Tibial artery (tissue), 4 donors: ENCODE measurements at regions not wholly inside any gene's neighbourhood (a gene's known extent, or its start where the extent isn't known, plus 50 kb on each side); places are given as distances from the start of the nearest gene placed in this dataset.

Experiments used
- DNase-seq, 2 donors: peaks; one replicate each; pipeline ENCODE4 v3.0.0-alpha.2; 2019
- H3K27ac ChIP-seq, 2 donors: fragments of 200-600 bp; sonication (generic) in 1 of 2; 1 replicate in 1 of 2; 2 replicates in 1 of 2; pipeline ENCODE4 v1.5.1; 2018 to 2019; ENCODE audit warnings: mild to moderate bottlenecking in 1 of 2
- H3K27me3 ChIP-seq, 2 donors: fragments of 200-600 bp; sonication (generic) in 1 of 2; one replicate each; pipeline versions ENCODE4 v1.5.1 to v1.6.0; 2016 to 2019
- H3K36me3 ChIP-seq, 3 donors: fragments of 200-600 bp; sonication (generic) in 2 of 3; one replicate each; pipeline ENCODE4 v1.5.1; 2016 to 2019; ENCODE audit warnings: mild to moderate bottlenecking in 2 of 3
- H3K4me1 ChIP-seq, 4 donors: fragments of 200-600 bp; sonication (generic) in 2 of 4; 1 replicate in 3 of 4; 2 replicates in 1 of 4; pipeline ENCODE4 v1.5.1; 2016 to 2019
- H3K4me3 ChIP-seq, 2 donors: fragments of 200-600 bp; sonication (generic) in 1 of 2; 1 replicate in 1 of 2; 2 replicates in 1 of 2; pipeline ENCODE4 v1.5.1; 2018 to 2019; ENCODE audit warnings: mild to moderate bottlenecking in 2 of 2
- H3K9me3 ChIP-seq, 3 donors: fragments of 200-600 bp; sonication (generic) in 1 of 3; one replicate each; pipeline ENCODE4 v1.5.1; 2016 to 2019
- intact Hi-C: fragments of 100-400 bp; cut with DNase I; formaldehyde crosslinking; loops from one replicate; pipeline ENCODE4 v1.15.0; 2023; ENCODE audit warnings: low total_unique reads
- TF ChIP-seq, protein P1 (sequence below), 2 experiments: fragments of 200-600 bp in 1 of 2; fragments of 450-650 bp in 1 of 2; IDR thresholded peaks; one replicate each; pipeline ENCODE4 v1.5.1; 2017 to 2019; ENCODE audit warnings: antibody characterized with exemption in 2 of 2, mild to moderate bottlenecking in 1 of 2, moderate library complexity in 1 of 2

DNA sequence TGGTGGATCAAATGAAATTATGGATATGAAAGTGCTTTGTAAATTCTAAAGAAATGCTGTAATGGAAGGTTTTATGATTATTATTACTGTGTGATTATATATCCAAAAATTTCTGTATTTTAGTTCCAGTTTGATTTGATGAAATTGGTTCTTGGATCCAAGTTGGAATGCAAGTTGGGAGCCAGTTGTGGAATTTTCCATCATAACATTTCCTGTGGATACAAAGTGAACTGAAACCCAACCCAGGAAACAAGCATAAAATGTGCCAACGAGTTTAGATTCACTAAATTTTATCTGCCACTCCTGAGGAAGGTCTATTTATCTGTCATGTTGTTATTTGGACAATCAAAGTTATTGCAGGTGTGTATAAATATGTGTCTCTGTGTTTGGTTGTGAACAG is 131.4 kb upstream of the MDFIC start:
- peaks cover 0 to 18% (median 2%) of the 10 kb centered on the region in 4 donors for H3K4me1 ChIP-seq
- DNase-seq, result no peak
- no peak overlapping the region for H3K27ac ChIP-seq
- H3K9me3 ChIP-seq, result no peaks in the 10 kb centered on the region
- TF ChIP-seq, protein P1, sequence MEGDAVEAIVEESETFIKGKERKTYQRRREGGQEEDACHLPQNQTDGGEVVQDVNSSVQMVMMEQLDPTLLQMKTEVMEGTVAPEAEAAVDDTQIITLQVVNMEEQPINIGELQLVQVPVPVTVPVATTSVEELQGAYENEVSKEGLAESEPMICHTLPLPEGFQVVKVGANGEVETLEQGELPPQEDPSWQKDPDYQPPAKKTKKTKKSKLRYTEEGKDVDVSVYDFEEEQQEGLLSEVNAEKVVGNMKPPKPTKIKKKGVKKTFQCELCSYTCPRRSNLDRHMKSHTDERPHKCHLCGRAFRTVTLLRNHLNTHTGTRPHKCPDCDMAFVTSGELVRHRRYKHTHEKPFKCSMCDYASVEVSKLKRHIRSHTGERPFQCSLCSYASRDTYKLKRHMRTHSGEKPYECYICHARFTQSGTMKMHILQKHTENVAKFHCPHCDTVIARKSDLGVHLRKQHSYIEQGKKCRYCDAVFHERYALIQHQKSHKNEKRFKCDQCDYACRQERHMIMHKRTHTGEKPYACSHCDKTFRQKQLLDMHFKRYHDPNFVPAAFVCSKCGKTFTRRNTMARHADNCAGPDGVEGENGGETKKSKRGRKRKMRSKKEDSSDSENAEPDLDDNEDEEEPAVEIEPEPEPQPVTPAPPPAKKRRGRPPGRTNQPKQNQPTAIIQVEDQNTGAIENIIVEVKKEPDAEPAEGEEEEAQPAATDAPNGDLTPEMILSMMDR (IDR thresholded peaks at IDR 0.05), result no peak
- no peaks in the 10 kb centered on the region for H3K36me3 ChIP-seq
- no peaks in the 10 kb centered on the region for H3K27me3 ChIP-seq
- intact Hi-C loops, result no loop called here
- no peak overlapping the region for H3K4me3 ChIP-seq

GRCh38 chr7:114791771-114792170 is 130.1 kb upstream of the MDFIC start:
- Histone ChIP-seq H3K27ac (no peak overlapping the region), H3K9me3 (no peaks in the 10 kb centered on the region), H3K36me3 (no peaks in the 10 kb centered on the region), H3K4me1 (peaks cover 0 to 18% (median 2%) of the 10 kb centered on the region in 4 donors), H3K27me3 (no peaks in the 10 kb centered on the region), H3K4me3 (no peak overlapping the region)
- intact Hi-C loops, result no loop called here
- DNase-seq, result no peak
- TF ChIP-seq, protein P1 (IDR thresholded peaks at IDR 0.05), result no peak

GRCh38 chr7:114793155-114793845 is 128.6 kb upstream of the MDFIC start:
- H3K4me1 ChIP-seq, result peaks cover 0 to 18% (median 2%) of the 10 kb centered on the region in 4 donors
- H3K36me3 ChIP-seq, result no peaks in the 10 kb centered on the region
- TF ChIP-seq, protein P1 (IDR thresholded peaks at IDR 0.05), result no peak
- no peak for DNase-seq
- intact Hi-C loops, result no loop called here
- H3K27me3 ChIP-seq, result no peaks in the 10 kb centered on the region
- no peak overlapping the region for H3K4me3 ChIP-seq
- H3K27ac ChIP-seq, result no peak overlapping the region
- no peaks in the 10 kb centered on the region for H3K9me3 ChIP-seq

- H3K27ac ChIP-seq, result no peak overlapping the region
- H3K4me1 ChIP-seq, result peaks cover 0 to 6% (median 0%) of the 10 kb centered on the region in 4 donors
- H3K36me3 ChIP-seq, result no peaks in the 10 kb centered on the region
- H3K9me3 ChIP-seq, result no peaks in the 10 kb centered on the region
- H3K4me3 ChIP-seq, result no peak overlapping the region
- TF ChIP-seq, protein P1 (IDR thresholded peaks at IDR 0.05), result no peak
- no peaks in the 10 kb centered on the region for H3K27me3 ChIP-seq
- intact Hi-C loops, result no loop called here
- no peak for DNase-seq
These were observed 126.4 kb upstream of the MDFIC start for GRCh38 chr7:114795475-114795874.

DNA sequence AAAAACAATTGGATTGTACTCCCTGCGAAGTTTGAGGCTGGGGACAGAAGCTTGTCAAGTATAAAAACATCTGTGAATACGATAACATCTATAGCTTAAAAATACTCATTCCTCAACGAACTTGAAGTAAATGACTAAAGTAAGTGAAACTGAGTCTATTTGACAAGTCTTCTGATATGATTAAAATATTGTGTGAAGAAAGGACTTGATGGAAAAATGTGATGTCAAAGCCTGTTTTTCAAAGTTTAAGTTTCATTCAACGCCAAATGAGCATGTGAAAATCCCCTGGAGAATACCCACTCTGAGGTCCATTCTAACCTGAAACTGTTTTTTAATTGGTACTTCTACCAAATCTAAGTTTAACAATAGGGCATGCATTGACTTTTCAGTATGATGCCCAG is 122.3 kb upstream of the MDFIC start:
- Histone ChIP-seq H3K27me3 (no peaks in the 10 kb centered on the region), H3K36me3 (no peaks in the 10 kb centered on the region), H3K9me3 (no peaks in the 10 kb centered on the region), H3K4me3 (no peak overlapping the region), H3K27ac (no peak overlapping the region), H3K4me1 (no peaks in the 10 kb centered on the region)
- TF ChIP-seq, protein P1 (IDR thresholded peaks at IDR 0.05), result no peak
- intact Hi-C loops, result no loop called here
- DNase-seq, result no peak
